ENCODE measurements at regions not wholly inside any gene's neighbourhood (a gene's known extent, or its start where the extent isn't known, plus 50 kb on each side); places are given as distances from the start of the nearest gene placed in this dataset.

GRCh38 chr4:11919316-11919715, 490.6 kb upstream of the HS3ST1 start:
- Histone ChIP-seq H3K36me3 (replicated peaks in 1 of 2; ENCODE audit: control insufficient read depth in 1 of 2, insufficient read depth in 2 of 2, low read length in 1 of 2) (no peaks in the 10 kb centered on the region), H3K9me2 (no peaks in the 10 kb centered on the region), H3K27ac (ENCODE audit: low read depth in 2 of 2, low read length in 1 of 2) (no peak overlapping the region), H3K9ac (no peak overlapping the region), H3K27me3 (ENCODE audit: insufficient read depth) (no peaks in the 10 kb centered on the region), H3K4me2 (no peak overlapping the region), H3K4me1 (ENCODE audit: control insufficient read depth in 1 of 2, insufficient read depth in 2 of 2, low read depth in 1 of 2, low read length in 1 of 2) (no peaks in the 10 kb centered on the region), H3K4me3 (ENCODE audit: low read depth in 2 of 2, low read length in 1 of 2) (no peak overlapping the region), H3K79me2 (ENCODE audit: insufficient read depth) (no peaks in the 10 kb centered on the region), H4K20me1 (ENCODE audit: insufficient read depth) (no peaks in the 10 kb centered on the region), H3K9me3 (no peaks in the 10 kb centered on the region), H2AFZ (ENCODE audit: low read depth) (no peak overlapping the region), H3F3A (replicated peaks; ENCODE audit: insufficient read depth) (no peaks in the 10 kb centered on the region)
- POLR2A ChIA-PET, result no interaction called here
- TF ChIP-seq FOSL2 (IDR thresholded peaks at IDR 0.05; ENCODE audit: borderline replicate concordance, low read depth) (no peak), FOXM1 (IDR thresholded peaks at IDR 0.05; ENCODE audit: low read depth) (no peak), RFX5 (IDR thresholded peaks at IDR 0.05; ENCODE audit: low read length) (no peak), TCF12 (IDR thresholded peaks at IDR 0.05) (no peak), ELF1 (IDR thresholded peaks at IDR 0.05) (no peak), EZH2phosphoT487 (IDR thresholded peaks at IDR 0.05; ENCODE audit: borderline replicate concordance, low read depth) (no peak)
- 0% methylated on average over 1 of the region's 1 CpG for WGBS (ENCODE audit: low lambda C conversion rate)
- no peak for DNase-seq
- CTCF ChIA-PET, result no interaction called here

GRCh38 chr4:11914406-11914805, 485.7 kb upstream of the HS3ST1 start:
- Histone ChIP-seq H2AFZ (ENCODE audit: low read depth) (no peak overlapping the region), H4K20me1 (ENCODE audit: insufficient read depth) (no peaks in the 10 kb centered on the region), H3K79me2 (ENCODE audit: insufficient read depth) (no peaks in the 10 kb centered on the region), H3K4me1 (ENCODE audit: control insufficient read depth in 1 of 2, insufficient read depth in 2 of 2, low read depth in 1 of 2, low read length in 1 of 2) (no peaks in the 10 kb centered on the region), H3K9me3 (no peaks in the 10 kb centered on the region), H3K4me3 (ENCODE audit: low read depth in 2 of 2, low read length in 1 of 2) (no peak overlapping the region), H3K27me3 (ENCODE audit: insufficient read depth) (no peaks in the 10 kb centered on the region), H3K9me2 (no peaks in the 10 kb centered on the region), H3F3A (replicated peaks; ENCODE audit: insufficient read depth) (no peaks in the 10 kb centered on the region), H3K36me3 (replicated peaks in 1 of 2; ENCODE audit: control insufficient read depth in 1 of 2, insufficient read depth in 2 of 2, low read length in 1 of 2) (no peaks in the 10 kb centered on the region), H3K27ac (ENCODE audit: low read depth in 2 of 2, low read length in 1 of 2) (no peak overlapping the region), H3K4me2 (no peak overlapping the region), H3K9ac (no peak overlapping the region)
- 5% methylated on average over 1 of the region's 1 CpG for WGBS (ENCODE audit: low lambda C conversion rate)
- TF ChIP-seq PBX3 (IDR thresholded peaks at IDR 0.05) (no peak), RAD21 (IDR thresholded peaks at IDR 0.05; ENCODE audit: low read length) (no peak), EP300 (IDR thresholded peaks at IDR 0.05; ENCODE audit: borderline replicate concordance in 1 of 2, low read depth in 1 of 2, low read length in 1 of 2) (no peak), NFIC (IDR thresholded peaks at IDR 0.05; ENCODE audit: borderline replicate concordance) (no peak), REST (IDR thresholded peaks at IDR 0.05; ENCODE audit: low read depth, low read length) (no peak), GATA2 (CRISPR knock-in tag; IDR thresholded peaks at IDR 0.05) (no peak), MXI1 (IDR thresholded peaks at IDR 0.05; ENCODE audit: low read depth, low read length) (no peak), RFX5 (IDR thresholded peaks at IDR 0.05; ENCODE audit: low read length) (no peak), USF1 (IDR thresholded peaks at IDR 0.05; ENCODE audit: borderline replicate concordance, low read depth) (no peak), JUND (IDR thresholded peaks at IDR 0.05) (no peak), FOXJ3 (CRISPR knock-in tag; IDR thresholded peaks at IDR 0.05) (no peak), TEAD4 (IDR thresholded peaks at IDR 0.05; ENCODE audit: borderline replicate concordance, insufficient read depth) (no peak), ZBTB33 (IDR thresholded peaks at IDR 0.05; ENCODE audit: borderline replicate concordance, low read depth) (no peak), MAX (IDR thresholded peaks at IDR 0.05; ENCODE audit: low read depth) (no peak), POLR2AphosphoS5 (IDR thresholded peaks at IDR 0.05; ENCODE audit: low read depth, low read length) (no peak), ELF1 (IDR thresholded peaks at IDR 0.05) (no peak)
- POLR2A ChIA-PET, result no interaction called here
- no peak for DNase-seq
- CTCF ChIA-PET, result interaction anchor here (0.6 to 0.7 kb wide), 2 partner anchors 9 to 37 kb away, joined by 3 to 4 read pairs; no protein-coding TSS in a partner anchor
